CD14-positive monocyte (primary cell): ENCODE measurements at regions not wholly inside any gene's neighbourhood (a gene's known extent, or its start where the extent isn't known, plus 50 kb on each side); places are given as distances from the start of the nearest gene placed in this dataset.

ENCODE experiments used
- DNase-seq, 3 donors: peaks; one replicate each; pipeline ENCODE4 v3.0.0-alpha.2; 2011 to 2022
- H2AFZ ChIP-seq: 2 replicates; pipeline ENCODE4 v1.6.0; 2012; ENCODE audit warnings: mild to moderate bottlenecking, low read depth, low read length, inconsistent platforms; ENCODE audit not compliant: insufficient read depth, poor library complexity, severe bottlenecking
- H3K27ac ChIP-seq, 2 donors: 1 replicate in 1 of 2; 2 replicates in 1 of 2; pipeline ENCODE4 v1.5.1; 2012 to 2013; ENCODE audit warnings: low read length in 2 of 2, control low read depth in 1 of 2, inconsistent platforms in 1 of 2, low read depth in 1 of 2, mild to moderate bottlenecking in 1 of 2
- H3K27me3 ChIP-seq, 2 donors: one replicate each; pipeline versions ENCODE4 v1.6.0 to v1.6.1; 2011 to 2013; ENCODE audit warnings: low read length in 2 of 2; ENCODE audit not compliant: control insufficient read depth in 2 of 2, insufficient read depth in 2 of 2
- H3K36me3 ChIP-seq, 2 donors: replicated peaks in 1 of 2; 1 replicate in 1 of 2; 2 replicates in 1 of 2; pipeline versions ENCODE4 v1.5.1 to v1.6.1; 2012 to 2013; ENCODE audit warnings: low read length in 2 of 2, control low read depth in 1 of 2, inconsistent platforms in 1 of 2, mild to moderate bottlenecking in 1 of 2; ENCODE audit not compliant: insufficient read depth in 2 of 2, control insufficient read depth in 1 of 2
- H3K4me1 ChIP-seq, 2 donors: 1 replicate in 1 of 2; 2 replicates in 1 of 2; pipeline versions ENCODE4 v1.5.1 to v1.6.1; 2012 to 2013; ENCODE audit warnings: low read length in 2 of 2, control low read depth in 1 of 2, inconsistent platforms in 1 of 2, mild to moderate bottlenecking in 1 of 2, moderate library complexity in 1 of 2; ENCODE audit not compliant: insufficient read depth in 2 of 2, control insufficient read depth in 1 of 2
- H3K4me2 ChIP-seq: replicated peaks from 2 replicates; pipeline ENCODE3; 2012; ENCODE audit warnings: low read length, moderate library complexity, mild to moderate bottlenecking; ENCODE audit not compliant: poor library complexity, severe bottlenecking; ENCODE audit errors: extremely low read depth
- H3K4me3 ChIP-seq, 3 experiments: fragments of 200-600 bp in 1 of 3; sonication (generic) in 1 of 3; replicated peaks in 1 of 3; 1 replicate in 2 of 3; 2 replicates in 1 of 3; pipeline ENCODE4 v1.5.1; 2011 to 2013; ENCODE audit warnings: low read length in 3 of 3, mild to moderate bottlenecking in 3 of 3, control low read depth in 2 of 3, low read depth in 2 of 3, inconsistent platforms in 1 of 3, moderate library complexity in 1 of 3
- H3K79me2 ChIP-seq: 2 replicates; pipeline ENCODE4 v1.6.0; 2012; ENCODE audit warnings: mild to moderate bottlenecking, control low read depth, inconsistent platforms, low read length, moderate library complexity; ENCODE audit not compliant: insufficient read depth
- H3K9ac ChIP-seq: 2 replicates; pipeline ENCODE4 v1.6.0; 2017; ENCODE audit warnings: low read length, mild to moderate bottlenecking; ENCODE audit not compliant: insufficient read depth, poor library complexity, severe bottlenecking
- H3K9me3 ChIP-seq, 2 donors: replicated peaks in 1 of 2; 1 replicate in 1 of 2; 2 replicates in 1 of 2; pipeline versions ENCODE4 v1.5.1 to v1.6.1; 2012 to 2013; ENCODE audit warnings: low read length in 2 of 2, control low read depth in 1 of 2; ENCODE audit not compliant: control insufficient read depth in 1 of 2, insufficient read depth in 1 of 2
- H4K20me1 ChIP-seq: 2 replicates; pipeline ENCODE4 v1.6.0; 2012; ENCODE audit warnings: mild to moderate bottlenecking, low read length, control low read depth, moderate library complexity; ENCODE audit not compliant: insufficient read depth
- H3K27ac Mint-ChIP-seq, 7 donors: one replicate each; pipeline ENCODE4 v1.8.0; 2020; ENCODE audit warnings: mild to moderate bottlenecking in 7 of 7, mixed read lengths in 7 of 7, moderate library complexity in 6 of 7, inconsistent platforms in 2 of 7
- H3K27me3 Mint-ChIP-seq, 3 donors: one replicate each; pipeline ENCODE4 v1.8.0; 2021 to 2022; ENCODE audit warnings: low read depth in 3 of 3, mild to moderate bottlenecking in 3 of 3, mixed read lengths in 3 of 3, moderate library complexity in 3 of 3, inconsistent platforms in 1 of 3
- H3K36me3 Mint-ChIP-seq, 2 donors: one replicate each; pipeline ENCODE4 v1.8.0; 2020; ENCODE audit warnings: mixed read lengths in 2 of 2, inconsistent platforms in 1 of 2, mild to moderate bottlenecking in 1 of 2
- H3K4me1 Mint-ChIP-seq: one replicate; pipeline ENCODE4 v1.8.0; 2020; ENCODE audit warnings: mild to moderate bottlenecking, mixed read lengths
- H3K4me3 Mint-ChIP-seq, 2 donors: one replicate each; pipeline ENCODE4 v1.8.0; 2020; ENCODE audit warnings: mild to moderate bottlenecking in 2 of 2, mixed read lengths in 2 of 2, moderate library complexity in 1 of 2
- H3K9me3 Mint-ChIP-seq, 7 donors: one replicate each; pipeline ENCODE4 v1.8.0; 2020 to 2022; ENCODE audit warnings: mixed read lengths in 7 of 7, mild to moderate bottlenecking in 6 of 7, moderate library complexity in 6 of 7, inconsistent platforms in 2 of 7
- CTCF ChIP-seq: fragments of 200-600 bp; IDR thresholded peaks from one replicate; pipeline ENCODE4 v1.8.0; 2022; ENCODE audit warnings: antibody characterized with exemption, mild to moderate bottlenecking
- WGBS: methylation state at CpG from one replicate; pipeline ENCODE4 v1.1.5; 2013; ENCODE audit warnings: missing lambda C conversion rate; ENCODE audit not compliant: insufficient coverage; 5-methylcytosine and 5-hydroxymethylcytosine counted together
- intact Hi-C, 2 donors: fragments of 100-400 bp; cut with micrococcal nuclease; formaldehyde crosslinking; loops; one replicate each; pipeline versions ENCODE4 v1.15.0 to v1.15.1; 2023

GRCh38 chr6:137426007-137426689 lies 68.0 kb downstream of the OLIG3 start:
- Mint-ChIP-seq H3K27me3 (peaks cover 0 to 3% (median 0%) of the 10 kb centered on the region in 3 donors), H3K9me3 (peaks cover 0 to 5% (median 0%) of the 10 kb centered on the region in 7 donors)
- no peak overlapping the region for H2AFZ ChIP-seq

GRCh38 chr6:137424251-137424650 lies 69.9 kb downstream of the OLIG3 start:
- TF ChIP-seq CTCF, result no peak
- no CpG with 5 or more reads among the region's 3 CpGs for WGBS
- Histone ChIP-seq H3K4me2 (no peak overlapping the region), H3K4me1 (no peaks in the 10 kb centered on the region), H3K79me2 (no peaks in the 10 kb centered on the region), H3K36me3 (no peaks in the 10 kb centered on the region), H3K27me3 (peaks cover 0 to 5% of the 10 kb centered on the region in 2 donors), H3K4me3 (no peak overlapping the region), H3K9me3 (no peaks in the 10 kb centered on the region), H3K9ac (no peak overlapping the region), H2AFZ (no peak overlapping the region), H3K27ac (no peak overlapping the region), H4K20me1 (no peaks in the 10 kb centered on the region)
- Mint-ChIP-seq H3K27me3 (peaks cover 0 to 3% (median 0%) of the 10 kb centered on the region in 3 donors), H3K9me3 (peaks cover 0 to 5% (median 0%) of the 10 kb centered on the region in 7 donors), H3K36me3 (no peaks in the 10 kb centered on the region), H3K4me1 (no peaks in the 10 kb centered on the region), H3K27ac (no peak overlapping the region), H3K4me3 (no peak overlapping the region)
- DNase-seq, result no peak
- intact Hi-C loops, result no loop called here

More at GRCh38 chr6:137426007-137426689, 68.0 kb downstream of the OLIG3 start:
- no peak overlapping the region for H3K4me3 Mint-ChIP-seq
- Histone ChIP-seq H3K79me2 (no peaks in the 10 kb centered on the region), H3K27me3 (peaks cover 0 to 5% of the 10 kb centered on the region in 2 donors), H3K4me2 (no peak overlapping the region), H3K4me1 (no peaks in the 10 kb centered on the region), H3K36me3 (no peaks in the 10 kb centered on the region), H4K20me1 (no peaks in the 10 kb centered on the region), H3K27ac (no peak overlapping the region), H3K9ac (no peak overlapping the region), H3K4me3 (no peak overlapping the region), H3K9me3 (no peaks in the 10 kb centered on the region)
- WGBS, result no CpG with 5 or more reads among the region's 2 CpGs
- intact Hi-C loops, result no loop called here
- TF ChIP-seq CTCF, result no peak
- H3K4me1 Mint-ChIP-seq, result no peaks in the 10 kb centered on the region
- no peak for DNase-seq
- H3K27ac Mint-ChIP-seq, result no peak overlapping the region
- no peaks in the 10 kb centered on the region for H3K36me3 Mint-ChIP-seq
